ENCODE measurements at regions not wholly inside any gene's neighbourhood (a gene's known extent, or its start where the extent isn't known, plus 50 kb on each side); places are given as distances from the start of the nearest gene placed in this dataset.

GRCh38 chr6:138569970-138570724, 70.9 kb upstream of the NHSL1 start:
- H3K4me1 Mint-ChIP-seq: no peaks in the 10 kb centered on the region
- H3K9me3 Mint-ChIP-seq: no peaks in the 10 kb centered on the region
- ATAC-seq (ENCODE audit: low read depth in 2 of 2) (no peak), DNase-seq (no peak)
- no peaks in the 10 kb centered on the region for H3K27me3 Mint-ChIP-seq
- no peak overlapping the region for H3K4me3 Mint-ChIP-seq
- no peaks in the 10 kb centered on the region for H3K36me3 Mint-ChIP-seq
- H3K27ac Mint-ChIP-seq: no peak overlapping the region

- Mint-ChIP-seq H3K4me1 (no peaks in the 10 kb centered on the region), H3K9me3 (no peaks in the 10 kb centered on the region), H3K27ac (no peak overlapping the region), H3K36me3 (no peaks in the 10 kb centered on the region), H3K4me3 (no peak overlapping the region), H3K27me3 (no peaks in the 10 kb centered on the region)
- no peak for ATAC-seq (ENCODE audit: low read depth in 2 of 2)
- DNase-seq: no peak
These were observed 71.4 kb upstream of the NHSL1 start for GRCh38 chr6:138570725-138571029.

GRCh38 chr6:138571181-138571580, 71.9 kb upstream of the NHSL1 start:
- DNase-seq (no peak), ATAC-seq (ENCODE audit: low read depth in 2 of 2) (no peak)
- Mint-ChIP-seq H3K4me3 (no peak overlapping the region), H3K9me3 (no peaks in the 10 kb centered on the region), H3K27me3 (no peaks in the 10 kb centered on the region), H3K4me1 (no peaks in the 10 kb centered on the region), H3K27ac (no peak overlapping the region), H3K36me3 (no peaks in the 10 kb centered on the region)

- DNase-seq (no peak), ATAC-seq (ENCODE audit: low read depth in 2 of 2) (no peak)
- Mint-ChIP-seq H3K9me3 (no peaks in the 10 kb centered on the region), H3K4me3 (peak overlapping the region in 2 of 8 donors; percentile 19 to 51), H3K27ac (peak overlapping the region in 1 of 6 donors; percentile 8), H3K27me3 (no peaks in the 10 kb centered on the region), H3K4me1 (no peaks in the 10 kb centered on the region), H3K36me3 (no peaks in the 10 kb centered on the region)
These were observed 72.4 kb upstream of the NHSL1 start for GRCh38 chr6:138571585-138572166.

GRCh38 chr6:138572167-138572875, 73.0 kb upstream of the NHSL1 start:
- H3K27ac Mint-ChIP-seq: no peak overlapping the region
- peaks cover 2 to 6% (median 5%) of the 10 kb centered on the region in 3 donors for H3K4me1 Mint-ChIP-seq
- H3K4me3 Mint-ChIP-seq: peak overlapping the region in 4 of 8 donors; percentile 6 to 53 (median 20)
- no peak for DNase-seq
- peak; percentile 27 to 28 for ATAC-seq (ENCODE audit: low read depth in 2 of 2)
- no peaks in the 10 kb centered on the region for H3K27me3 Mint-ChIP-seq
- no peaks in the 10 kb centered on the region for H3K36me3 Mint-ChIP-seq
- H3K9me3 Mint-ChIP-seq: no peaks in the 10 kb centered on the region

GRCh38 chr6:138572885-138573284, 73.6 kb upstream of the NHSL1 start:
- peak overlapping the region in 1 of 6 donors; percentile 52 for H3K27ac Mint-ChIP-seq
- no peaks in the 10 kb centered on the region for H3K9me3 Mint-ChIP-seq
- no peaks in the 10 kb centered on the region for H3K27me3 Mint-ChIP-seq
- H3K4me1 Mint-ChIP-seq: peaks cover 5 to 8% (median 5%) of the 10 kb centered on the region in 3 donors
- H3K4me3 Mint-ChIP-seq: no peak overlapping the region
- H3K36me3 Mint-ChIP-seq: no peaks in the 10 kb centered on the region
- ATAC-seq (ENCODE audit: low read depth in 2 of 2) (no peak), DNase-seq (no peak)

- DNase-seq: no peak
- Mint-ChIP-seq H3K27me3 (no peaks in the 10 kb centered on the region), H3K27ac (no peak overlapping the region), H3K9me3 (no peaks in the 10 kb centered on the region), H3K36me3 (no peaks in the 10 kb centered on the region), H3K4me1 (peaks cover 5 to 8% (median 5%) of the 10 kb centered on the region in 3 donors), H3K4me3 (no peak overlapping the region)
- ATAC-seq (ENCODE audit: low read depth in 2 of 2): no peak
These were observed 76.0 kb upstream of the NHSL1 start for GRCh38 chr6:138575257-138575656.

- no peak overlapping the region for H3K27ac Mint-ChIP-seq
- no peaks in the 10 kb centered on the region for H3K36me3 Mint-ChIP-seq
- peaks cover 5 to 8% (median 5%) of the 10 kb centered on the region in 3 donors for H3K4me1 Mint-ChIP-seq
- H3K9me3 Mint-ChIP-seq: no peaks in the 10 kb centered on the region
- ATAC-seq (ENCODE audit: low read depth in 2 of 2) (no peak), DNase-seq (no peak)
- no peak overlapping the region for H3K4me3 Mint-ChIP-seq
- H3K27me3 Mint-ChIP-seq: peaks cover 0 to 4% (median 0%) of the 10 kb centered on the region in 3 donors
These were observed 77.0 kb upstream of the NHSL1 start for GRCh38 chr6:138576313-138576712.

GRCh38 chr6:138577151-138577915, 78.0 kb upstream of the NHSL1 start:
- no peaks in the 10 kb centered on the region for H3K9me3 Mint-ChIP-seq
- no peaks in the 10 kb centered on the region for H3K36me3 Mint-ChIP-seq
- H3K27ac Mint-ChIP-seq: peak overlapping the region in 1 of 6 donors; percentile 90
- no peak for DNase-seq
- H3K4me3 Mint-ChIP-seq: no peak overlapping the region
- peaks cover 5 to 8% (median 5%) of the 10 kb centered on the region in 3 donors for H3K4me1 Mint-ChIP-seq
- peak in 1 of 2 donors; percentile 28 for ATAC-seq (ENCODE audit: low read depth in 2 of 2)
- H3K27me3 Mint-ChIP-seq: peaks cover 0 to 4% (median 0%) of the 10 kb centered on the region in 3 donors

- no peaks in the 10 kb centered on the region for H3K36me3 Mint-ChIP-seq
- H3K4me1 Mint-ChIP-seq: peaks cover 5 to 8% (median 5%) of the 10 kb centered on the region in 3 donors
- DNase-seq (no peak), ATAC-seq (ENCODE audit: low read depth in 2 of 2) (no peak)
- H3K27me3 Mint-ChIP-seq: peaks cover 0 to 4% (median 0%) of the 10 kb centered on the region in 3 donors
- H3K27ac Mint-ChIP-seq: no peak overlapping the region
- H3K9me3 Mint-ChIP-seq: no peaks in the 10 kb centered on the region
- H3K4me3 Mint-ChIP-seq: no peak overlapping the region
These were observed 80.7 kb upstream of the NHSL1 start for GRCh38 chr6:138580040-138580439.

- Mint-ChIP-seq H3K4me3 (no peak overlapping the region), H3K36me3 (no peaks in the 10 kb centered on the region), H3K4me1 (peaks cover 5 to 8% (median 5%) of the 10 kb centered on the region in 3 donors), H3K27ac (no peak overlapping the region), H3K27me3 (peaks cover 0 to 4% (median 0%) of the 10 kb centered on the region in 3 donors), H3K9me3 (no peaks in the 10 kb centered on the region)
- no peak for DNase-seq
- ATAC-seq (ENCODE audit: low read depth in 2 of 2): no peak
These were observed 81.5 kb upstream of the NHSL1 start for GRCh38 chr6:138580801-138581200.

GRCh38 chr6:138582573-138582972, 83.3 kb upstream of the NHSL1 start:
- H3K27ac Mint-ChIP-seq: peak overlapping the region in 1 of 6 donors; percentile 41
- no peaks in the 10 kb centered on the region for H3K9me3 Mint-ChIP-seq
- DNase-seq (no peak), ATAC-seq (ENCODE audit: low read depth in 2 of 2) (no peak)
- H3K27me3 Mint-ChIP-seq: peaks cover 0 to 4% (median 0%) of the 10 kb centered on the region in 3 donors
- no peaks in the 10 kb centered on the region for H3K36me3 Mint-ChIP-seq
- H3K4me1 Mint-ChIP-seq: peaks cover 0 to under 1% (median 0%) of the 10 kb centered on the region in 3 donors
- H3K4me3 Mint-ChIP-seq: no peak overlapping the region

GRCh38 chr6:138586638-138587037, 87.3 kb upstream of the NHSL1 start:
- Mint-ChIP-seq H3K27ac (peak overlapping the region in 2 of 6 donors; percentile 17 to 68), H3K36me3 (no peaks in the 10 kb centered on the region), H3K4me1 (peaks cover 4 to 11% (median 9%) of the 10 kb centered on the region in 3 donors), H3K9me3 (no peaks in the 10 kb centered on the region), H3K4me3 (no peak overlapping the region), H3K27me3 (no peaks in the 10 kb centered on the region)
- DNase-seq (no peak), ATAC-seq (ENCODE audit: low read depth in 2 of 2) (no peak)

All from naive B cell (primary cell).